AG04450 (cell line): ENCODE measurements at regions not wholly inside any gene's neighbourhood (a gene's known extent, or its start where the extent isn't known, plus 50 kb on each side); places are given as distances from the start of the nearest gene placed in this dataset.
A peak's percentile ranks its signal among the peaks of the same experiment; 100 is the strongest.

Source experiments
- CTCF ChIA-PET: fragments of 300-600, 350-600 bp; formaldehyde crosslinking; extraction: SDS; loops from one replicate; lab custom pipeline; 2022; ENCODE audit warnings: antibody characterized with exemption, inconsistent platforms; lab: Charles Lee
- POLR2A ChIA-PET: fragments of 350-600 bp; formaldehyde crosslinking; extraction: SDS; loops from one replicate; lab custom pipeline; 2021; ENCODE audit warnings: antibody characterized with exemption, inconsistent platforms; lab: Yijun Ruan, JAX
- DNase-seq: peaks from one replicate; pipeline ENCODE4 v3.0.0-alpha.2; 2011; ENCODE audit warnings: low read depth, low spot score
- H3K27ac ChIP-seq: one replicate; pipeline ENCODE4 v1.5.1; 2012; ENCODE audit warnings: low read depth, low read length, control low read depth
- H3K27me3 ChIP-seq: one replicate; pipeline ENCODE4 v1.6.0; 2012; ENCODE audit warnings: low read length; ENCODE audit not compliant: control insufficient read depth, insufficient read depth
- H3K4me3 ChIP-seq: 2 replicates; pipeline ENCODE4 v1.5.1; 2011; ENCODE audit warnings: mild to moderate bottlenecking, low read depth, low read length, control low read depth
- H3K9me3 ChIP-seq: 2 replicates; pipeline ENCODE4 v1.5.1; 2012; ENCODE audit warnings: low read length; ENCODE audit not compliant: control insufficient read depth, insufficient read depth
- TF ChIP-seq, protein P1 (sequence below): IDR thresholded peaks from 2 replicates; pipeline ENCODE4 v1.5.1; 2011; ENCODE audit warnings: low read depth, low read length, control low read depth, inconsistent platforms

- no peak overlapping the region for H3K4me3 ChIP-seq
- CTCF ChIA-PET = interaction anchor here (0.6 to 2.4 kb wide), 18 partner anchors 9 to 1250 kb away, joined by 3 to 18 read pairs (median 4); no protein-coding TSS in a partner anchor
- H3K27me3 ChIP-seq = no peaks in the 10 kb centered on the region
- H3K27ac ChIP-seq = no peak overlapping the region
- DNase-seq = peak; percentile 26
- POLR2A ChIA-PET = no interaction called here
- TF ChIP-seq, protein P1, sequence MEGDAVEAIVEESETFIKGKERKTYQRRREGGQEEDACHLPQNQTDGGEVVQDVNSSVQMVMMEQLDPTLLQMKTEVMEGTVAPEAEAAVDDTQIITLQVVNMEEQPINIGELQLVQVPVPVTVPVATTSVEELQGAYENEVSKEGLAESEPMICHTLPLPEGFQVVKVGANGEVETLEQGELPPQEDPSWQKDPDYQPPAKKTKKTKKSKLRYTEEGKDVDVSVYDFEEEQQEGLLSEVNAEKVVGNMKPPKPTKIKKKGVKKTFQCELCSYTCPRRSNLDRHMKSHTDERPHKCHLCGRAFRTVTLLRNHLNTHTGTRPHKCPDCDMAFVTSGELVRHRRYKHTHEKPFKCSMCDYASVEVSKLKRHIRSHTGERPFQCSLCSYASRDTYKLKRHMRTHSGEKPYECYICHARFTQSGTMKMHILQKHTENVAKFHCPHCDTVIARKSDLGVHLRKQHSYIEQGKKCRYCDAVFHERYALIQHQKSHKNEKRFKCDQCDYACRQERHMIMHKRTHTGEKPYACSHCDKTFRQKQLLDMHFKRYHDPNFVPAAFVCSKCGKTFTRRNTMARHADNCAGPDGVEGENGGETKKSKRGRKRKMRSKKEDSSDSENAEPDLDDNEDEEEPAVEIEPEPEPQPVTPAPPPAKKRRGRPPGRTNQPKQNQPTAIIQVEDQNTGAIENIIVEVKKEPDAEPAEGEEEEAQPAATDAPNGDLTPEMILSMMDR = peak; percentile 89
- no peaks in the 10 kb centered on the region for H3K9me3 ChIP-seq
Measured at GRCh38 chr5:101678481-101679193, 617.4 kb downstream of the SLCO4C1 start.

DNA sequence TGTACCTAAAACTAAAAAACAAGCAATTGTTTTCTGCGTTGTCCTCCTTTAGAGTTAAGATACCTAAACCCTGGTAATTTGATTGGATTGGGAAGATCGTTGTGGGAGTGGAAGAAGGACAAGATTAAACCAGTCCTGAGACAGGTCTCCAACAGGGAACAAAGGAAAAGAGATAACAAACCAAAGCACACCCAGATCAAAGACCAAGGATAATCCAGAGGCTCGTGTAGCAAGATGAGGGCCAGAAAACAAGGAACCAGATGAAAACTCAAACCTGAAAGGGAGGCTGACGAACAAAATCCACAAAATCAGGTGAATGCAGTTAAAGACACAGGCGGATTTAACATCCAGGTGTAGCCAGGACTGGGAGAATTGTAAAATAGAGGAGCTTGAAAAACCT is 618.1 kb downstream of the SLCO4C1 start:
- H3K27ac ChIP-seq = no peak overlapping the region
- H3K9me3 ChIP-seq = no peaks in the 10 kb centered on the region
- ChIA-PET CTCF (interaction anchor here (0.7 to 2.4 kb wide), 15 partner anchors 9 to 1249 kb away, joined by 3 to 18 read pairs (median 4); no protein-coding TSS in a partner anchor), POLR2A (no interaction called here)
- TF ChIP-seq, protein P1 = no peak
- no peak for DNase-seq
- no peak overlapping the region for H3K4me3 ChIP-seq
- H3K27me3 ChIP-seq = no peaks in the 10 kb centered on the region

DNA sequence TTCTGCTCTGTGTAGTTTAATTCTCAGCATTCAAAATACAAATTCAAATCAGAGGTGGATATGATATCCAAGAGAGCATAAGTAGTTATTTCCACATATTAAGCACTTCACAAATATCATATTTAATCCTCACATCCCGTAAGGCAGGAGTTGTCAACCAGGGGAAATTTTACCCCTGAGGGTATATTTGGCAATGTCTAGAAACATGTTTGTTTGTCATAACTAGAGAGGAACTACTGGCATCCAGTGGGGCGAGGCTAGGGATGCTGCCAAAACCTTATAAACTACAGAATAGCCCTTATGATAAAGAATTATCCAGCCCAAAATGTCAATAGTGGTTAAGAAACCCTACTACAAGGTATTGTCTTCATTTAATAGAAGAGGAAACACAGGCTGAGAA is 619.4 kb downstream of the SLCO4C1 start:
- no peaks in the 10 kb centered on the region for H3K27me3 ChIP-seq
- H3K4me3 ChIP-seq = no peak overlapping the region
- H3K27ac ChIP-seq = no peak overlapping the region
- ChIA-PET POLR2A (no interaction called here), CTCF (no interaction called here)
- no peaks in the 10 kb centered on the region for H3K9me3 ChIP-seq
- no peak for DNase-seq
- TF ChIP-seq, protein P1 = no peak

- H3K27me3 ChIP-seq = no peaks in the 10 kb centered on the region
- no peak overlapping the region for H3K27ac ChIP-seq
- no peak for DNase-seq
- ChIA-PET POLR2A (no interaction called here), CTCF (interaction anchor here (0.7 kb wide), 1 partner anchor 1451 kb away, joined by 3 read pairs; no protein-coding TSS in a partner anchor)
- H3K4me3 ChIP-seq = no peak overlapping the region
- TF ChIP-seq, protein P1 = no peak
- H3K9me3 ChIP-seq = no peaks in the 10 kb centered on the region
Measured at GRCh38 chr5:101675510-101676219, 620.4 kb downstream of the SLCO4C1 start.

DNA sequence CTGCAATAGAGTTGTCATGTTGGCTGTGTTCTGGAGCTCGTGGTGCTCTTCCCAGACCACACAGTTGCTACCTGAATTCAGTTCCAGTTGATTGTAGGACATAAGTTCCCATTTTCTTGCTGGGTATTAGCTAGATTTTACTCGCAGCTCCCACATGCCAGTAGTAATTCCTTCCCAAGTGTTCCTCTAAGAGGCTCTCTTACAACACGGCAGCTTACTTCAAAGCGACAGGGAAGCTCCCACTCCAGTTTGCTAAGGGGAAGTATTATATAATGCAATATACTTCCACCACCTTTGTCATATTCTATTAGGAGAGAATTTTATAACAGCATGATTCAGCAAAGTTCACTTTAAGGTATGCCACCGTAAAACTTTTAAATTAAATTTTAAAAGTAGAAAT is 623.0 kb downstream of the SLCO4C1 start:
- Histone ChIP-seq H3K27ac (no peak overlapping the region), H3K27me3 (no peaks in the 10 kb centered on the region), H3K4me3 (no peak overlapping the region), H3K9me3 (no peaks in the 10 kb centered on the region)
- TF ChIP-seq, protein P1 = no peak
- ChIA-PET CTCF (no interaction called here), POLR2A (no interaction called here)
- no peak for DNase-seq
